Gastrocnemius medialis (tissue), 4 donors: ENCODE measurements at regions not wholly inside any gene's neighbourhood (a gene's known extent, or its start where the extent isn't known, plus 50 kb on each side); places are given as distances from the start of the nearest gene placed in this dataset.

Experiments
- ATAC-seq, 2 donors: fragments of 150-250 bp; one replicate each; pipeline ENCODE4 v1.9.1; 2016
- DNase-seq, 2 donors: peaks; one replicate each; pipeline ENCODE4 v3.0.0-alpha.2; 2019
- H3K27ac ChIP-seq, 4 donors: fragments of 200-600 bp; sonication (generic); 1 replicate in 1 of 4; 2 replicates in 3 of 4; pipeline ENCODE4 v1.5.1; 2016 to 2018; ENCODE audit warnings: mild to moderate bottlenecking in 2 of 4, moderate library complexity in 1 of 4
- H3K27me3 ChIP-seq, 3 donors: fragments of 200-600 bp; sonication (generic) in 2 of 3; 1 replicate in 1 of 3; 2 replicates in 2 of 3; pipeline versions ENCODE4 v1.5.1 to v1.6.0; 2016 to 2019; ENCODE audit warnings: mild to moderate bottlenecking in 1 of 3, moderate library complexity in 1 of 3
- H3K36me3 ChIP-seq, 2 donors: fragments of 200-600 bp; sonication (generic) in 1 of 2; one replicate each; pipeline ENCODE4 v1.5.1; 2017 to 2018
- H3K4me1 ChIP-seq, 2 donors: fragments of 200-600 bp; sonication (generic) in 1 of 2; one replicate each; pipeline ENCODE4 v1.5.1; 2016 to 2017; ENCODE audit warnings: mild to moderate bottlenecking in 2 of 2
- H3K4me3 ChIP-seq, 4 donors: fragments of 200-600 bp; sonication (generic) in 3 of 4; 1 replicate in 1 of 4; 2 replicates in 3 of 4; pipeline ENCODE4 v1.5.1; 2016 to 2019; ENCODE audit warnings: mild to moderate bottlenecking in 2 of 4
- H3K9me3 ChIP-seq, 3 donors: fragments of 200-600 bp; sonication (generic) in 2 of 3; 1 replicate in 1 of 3; 2 replicates in 2 of 3; pipeline ENCODE4 v1.5.1; 2016 to 2019
- CTCF ChIP-seq, 5 experiments: fragments of 450-650 bp in 3 of 5; fragments of 200-600 bp in 2 of 5; sonication (generic) in 2 of 5; IDR thresholded peaks in 4 of 5; conservative IDR thresholded peaks in 1 of 5; 1 replicate in 4 of 5; 2 replicates in 1 of 5; pipeline ENCODE4 v1.5.1; 2016 to 2019; ENCODE audit warnings: antibody characterized with exemption in 5 of 5, mild to moderate bottlenecking in 3 of 5, moderate library complexity in 3 of 5
- POLR2A ChIP-seq, 2 donors: fragments of 450-650 bp; IDR thresholded peaks; one replicate each; pipeline ENCODE4 v1.6.1; 2017; ENCODE audit warnings: antibody characterized with exemption in 2 of 2, mild to moderate bottlenecking in 2 of 2, moderate library complexity in 2 of 2
- in situ Hi-C, 4 donors: fragments of 200-750 bp; cut with MboI; loops; one replicate each; pipeline versions ENCODE4 v1.15.0 to v1.8.0; 2017; ENCODE audit warnings: low sequenced_read_pairs in 4 of 4
- intact Hi-C: fragments of 100-400 bp; cut with DNase I; formaldehyde crosslinking; loops from one replicate; pipeline ENCODE4 v1.15.1; 2023; ENCODE audit warnings: low total_unique reads

- Histone ChIP-seq H3K36me3 (no peaks in the 10 kb centered on the region), H3K27ac (no peak overlapping the region), H3K4me3 (no peak overlapping the region), H3K4me1 (no peaks in the 10 kb centered on the region), H3K9me3 (no peaks in the 10 kb centered on the region), H3K27me3 (peaks cover 0 to 5% (median 0%) of the 10 kb centered on the region in 3 donors)
- intact Hi-C loops (no loop called here), in situ Hi-C loops (no loop called here)
- ATAC-seq (no peak), DNase-seq (no peak)
- TF ChIP-seq POLR2A (IDR thresholded peaks at IDR 0.05) (no peak), CTCF (IDR thresholded peaks at IDR 0.05 in 4 of 5, conservative IDR thresholded peaks at IDR 0.05 in 1 of 5) (no peak)
Measured at GRCh38 chr22:49188591-49188990, 639.1 kb downstream of the BRD1 start.

- ATAC-seq (no peak), DNase-seq (no peak)
- Histone ChIP-seq H3K36me3 (no peaks in the 10 kb centered on the region), H3K4me3 (no peak overlapping the region), H3K27me3 (peaks cover 0 to 5% (median 0%) of the 10 kb centered on the region in 3 donors), H3K4me1 (no peaks in the 10 kb centered on the region), H3K27ac (no peak overlapping the region), H3K9me3 (no peaks in the 10 kb centered on the region)
- intact Hi-C loops (no loop called here), in situ Hi-C loops (no loop called here)
- TF ChIP-seq CTCF (IDR thresholded peaks at IDR 0.05 in 4 of 5, conservative IDR thresholded peaks at IDR 0.05 in 1 of 5) (no peak), POLR2A (IDR thresholded peaks at IDR 0.05) (no peak)
Measured at GRCh38 chr22:49188091-49188490, 639.6 kb downstream of the BRD1 start.

DNA sequence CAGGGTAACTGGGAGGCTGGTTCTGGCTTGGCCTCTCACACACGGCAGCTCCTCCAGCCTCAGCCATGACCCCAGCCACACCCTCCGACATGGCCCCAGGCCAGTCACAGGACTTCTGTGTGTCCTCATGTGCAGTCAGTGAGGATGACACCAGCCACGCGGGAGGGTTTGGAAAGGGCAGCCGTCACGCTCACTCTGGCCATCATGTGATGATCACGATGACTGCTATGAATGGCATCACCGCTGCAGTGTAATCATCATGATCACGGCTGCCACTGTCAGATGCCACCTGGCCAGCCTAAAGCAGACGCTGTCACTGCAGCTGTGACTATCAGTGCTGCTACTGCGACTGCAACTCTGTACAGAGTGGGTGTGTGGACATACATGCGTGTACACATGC is 640.9 kb downstream of the BRD1 start:
- Histone ChIP-seq H3K4me1 (no peaks in the 10 kb centered on the region), H3K36me3 (no peaks in the 10 kb centered on the region), H3K4me3 (no peak overlapping the region), H3K27ac (no peak overlapping the region), H3K9me3 (no peaks in the 10 kb centered on the region), H3K27me3 (peaks cover 0 to 5% (median 0%) of the 10 kb centered on the region in 3 donors)
- DNase-seq = no peak
- intact Hi-C loops (no loop called here), in situ Hi-C loops (no loop called here)
- no peak for ATAC-seq
- no peak for TF ChIP-seq POLR2A (IDR thresholded peaks at IDR 0.05)
- no peak for TF ChIP-seq CTCF (IDR thresholded peaks at IDR 0.05 in 4 of 5, conservative IDR thresholded peaks at IDR 0.05 in 1 of 5)

- in situ Hi-C loops = no loop called here
- Histone ChIP-seq H3K9me3 (no peaks in the 10 kb centered on the region), H3K27ac (no peak overlapping the region), H3K27me3 (peaks cover 0 to 5% (median 0%) of the 10 kb centered on the region in 3 donors), H3K4me1 (no peaks in the 10 kb centered on the region), H3K36me3 (no peaks in the 10 kb centered on the region), H3K4me3 (no peak overlapping the region)
- no peak for ATAC-seq
- intact Hi-C loops = no loop called here
- DNase-seq = no peak
- TF ChIP-seq POLR2A (IDR thresholded peaks at IDR 0.05) = no peak
- no peak for TF ChIP-seq CTCF (IDR thresholded peaks at IDR 0.05 in 4 of 5, conservative IDR thresholded peaks at IDR 0.05 in 1 of 5)
Measured at GRCh38 chr22:49186293-49186692, 641.4 kb downstream of the BRD1 start.

- intact Hi-C loops = no loop called here
- Histone ChIP-seq H3K4me3 (no peak overlapping the region), H3K4me1 (no peaks in the 10 kb centered on the region), H3K27me3 (peaks cover 0 to 5% (median 0%) of the 10 kb centered on the region in 3 donors), H3K27ac (no peak overlapping the region), H3K36me3 (no peaks in the 10 kb centered on the region), H3K9me3 (no peaks in the 10 kb centered on the region)
- no peak for DNase-seq
- no peak for ATAC-seq
- TF ChIP-seq POLR2A (IDR thresholded peaks at IDR 0.05) (no peak), CTCF (IDR thresholded peaks at IDR 0.05 in 4 of 5, conservative IDR thresholded peaks at IDR 0.05 in 1 of 5) (no peak)
- in situ Hi-C loops = no loop called here
Measured at GRCh38 chr22:49185312-49185969, 642.2 kb downstream of the BRD1 start.
